HG03442 (cell line): ENCODE measurements at regions not wholly inside any gene's neighbourhood (a gene's known extent, or its start where the extent isn't known, plus 50 kb on each side); places are given as distances from the start of the nearest gene placed in this dataset.
"Not testable (repeated sequence)": the region's sequence is repeated elsewhere in the genome, so short reads cannot be mapped to it uniquely, and the experiment has no call there.

Experiments used
- ATAC-seq: cut with Tn5 transposase; IDR thresholded peaks from one replicate; pipeline ENCODE4 v1.9.1; 2021; ENCODE audit warnings: mild to moderate bottlenecking, moderate library complexity; ENCODE audit not compliant: unreplicated experiment

- ATAC-seq = not testable (repeated sequence)
Observed at GRCh38 chr4:75192182-75192581, 259.3 kb downstream of the PARM1 start.

GRCh38 chr4:75189711-75190335 is 256.9 kb downstream of the PARM1 start:
- no peak for ATAC-seq

GRCh38 chr4:75180790-75181776 is 248.2 kb downstream of the PARM1 start:
- ATAC-seq = peak; percentile 89

GRCh38 chr4:75180217-75180616 is 247.3 kb downstream of the PARM1 start:
- ATAC-seq = no peak

- ATAC-seq = no peak
Observed at GRCh38 chr4:75179510-75179909, 246.6 kb downstream of the PARM1 start.

- ATAC-seq = peak; percentile 99
Observed at GRCh38 chr4:75172551-75172950, 239.6 kb downstream of the PARM1 start.

GRCh38 chr4:75169427-75169826 is 236.5 kb downstream of the PARM1 start:
- ATAC-seq = no peak

- no peak for ATAC-seq
Observed at GRCh38 chr4:75169020-75169419, 236.1 kb downstream of the PARM1 start.

- ATAC-seq = no peak
Observed at GRCh38 chr4:75168548-75168947, 235.6 kb downstream of the PARM1 start.

- not testable (repeated sequence) for ATAC-seq
Observed at GRCh38 chr4:75165100-75165499, 232.2 kb downstream of the PARM1 start.

GRCh38 chr4:75158451-75158850 is 225.5 kb downstream of the PARM1 start:
- no peak for ATAC-seq

GRCh38 chr4:75154994-75155393 is 222.1 kb downstream of the PARM1 start:
- ATAC-seq = no peak

- ATAC-seq = no peak
Observed at GRCh38 chr4:75146223-75146622, 213.3 kb downstream of the PARM1 start.

GRCh38 chr4:75144475-75144874 is 211.6 kb downstream of the PARM1 start:
- ATAC-seq = no peak

GRCh38 chr4:75142850-75143249 is 209.9 kb downstream of the PARM1 start:
- ATAC-seq = no peak

- ATAC-seq = no peak
Observed at GRCh38 chr4:75142382-75142781, 209.5 kb downstream of the PARM1 start.

- ATAC-seq = no peak
Observed at GRCh38 chr4:75141162-75141561, 208.2 kb downstream of the PARM1 start.

- ATAC-seq = no peak
Observed at GRCh38 chr4:75137302-75137701, 204.4 kb downstream of the PARM1 start.

GRCh38 chr4:75135068-75135825 is 202.3 kb downstream of the PARM1 start:
- ATAC-seq = peak; percentile 76

- not testable (repeated sequence) for ATAC-seq
Observed at GRCh38 chr4:75126870-75127269, 194.0 kb downstream of the PARM1 start.

GRCh38 chr4:75126058-75126457 is 193.1 kb downstream of the PARM1 start:
- no peak for ATAC-seq
